Tibial artery (tissue), 4 donors: ENCODE measurements at regions not wholly inside any gene's neighbourhood (a gene's known extent, or its start where the extent isn't known, plus 50 kb on each side); places are given as distances from the start of the nearest gene placed in this dataset.

Source experiments
- DNase-seq, 2 donors: peaks; one replicate each; pipeline ENCODE4 v3.0.0-alpha.2; 2019
- H3K27ac ChIP-seq, 2 donors: fragments of 200-600 bp; sonication (generic) in 1 of 2; 1 replicate in 1 of 2; 2 replicates in 1 of 2; pipeline ENCODE4 v1.5.1; 2018 to 2019; ENCODE audit warnings: mild to moderate bottlenecking in 1 of 2
- H3K27me3 ChIP-seq, 2 donors: fragments of 200-600 bp; sonication (generic) in 1 of 2; one replicate each; pipeline versions ENCODE4 v1.5.1 to v1.6.0; 2016 to 2019
- H3K36me3 ChIP-seq, 3 donors: fragments of 200-600 bp; sonication (generic) in 2 of 3; one replicate each; pipeline ENCODE4 v1.5.1; 2016 to 2019; ENCODE audit warnings: mild to moderate bottlenecking in 2 of 3
- H3K4me1 ChIP-seq, 4 donors: fragments of 200-600 bp; sonication (generic) in 2 of 4; 1 replicate in 3 of 4; 2 replicates in 1 of 4; pipeline ENCODE4 v1.5.1; 2016 to 2019
- H3K4me3 ChIP-seq, 2 donors: fragments of 200-600 bp; sonication (generic) in 1 of 2; 1 replicate in 1 of 2; 2 replicates in 1 of 2; pipeline ENCODE4 v1.5.1; 2018 to 2019; ENCODE audit warnings: mild to moderate bottlenecking in 2 of 2
- H3K9me3 ChIP-seq, 3 donors: fragments of 200-600 bp; sonication (generic) in 1 of 3; one replicate each; pipeline ENCODE4 v1.5.1; 2016 to 2019
- CTCF ChIP-seq, 2 experiments: fragments of 200-600 bp in 1 of 2; fragments of 450-650 bp in 1 of 2; IDR thresholded peaks; one replicate each; pipeline ENCODE4 v1.5.1; 2017 to 2019; ENCODE audit warnings: antibody characterized with exemption in 2 of 2, mild to moderate bottlenecking in 1 of 2, moderate library complexity in 1 of 2
- intact Hi-C: fragments of 100-400 bp; cut with DNase I; formaldehyde crosslinking; loops from one replicate; pipeline ENCODE4 v1.15.0; 2023; ENCODE audit warnings: low total_unique reads

DNA sequence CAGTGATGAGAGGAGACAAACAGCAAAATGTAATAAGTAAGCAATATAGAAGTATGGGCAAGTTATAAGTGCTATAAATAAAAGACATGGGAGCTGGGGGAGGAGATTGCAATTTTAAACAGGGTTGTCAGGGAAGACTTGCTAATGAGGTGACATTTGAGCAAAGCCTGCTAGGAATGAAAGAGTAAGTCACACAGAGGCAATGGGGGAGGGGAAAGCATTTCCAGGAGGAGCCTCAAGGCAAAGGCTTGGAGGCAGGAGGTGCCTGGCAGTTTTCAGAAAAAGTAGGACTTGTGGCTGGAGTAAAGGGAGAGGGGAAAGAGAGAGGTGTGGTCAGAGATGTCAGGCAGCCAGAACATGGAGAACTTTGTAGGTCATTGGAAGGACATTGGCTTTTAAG is 124.4 kb upstream of the NMUR2 start:
- no peaks in the 10 kb centered on the region for H3K36me3 ChIP-seq
- TF ChIP-seq CTCF (IDR thresholded peaks at IDR 0.05) = no peak

GRCh38 chr5:152532714-152533113 is 127.6 kb upstream of the NMUR2 start:
- Histone ChIP-seq H3K9me3 (no peaks in the 10 kb centered on the region), H3K4me3 (no peak overlapping the region), H3K27ac (no peak overlapping the region), H3K4me1 (no peaks in the 10 kb centered on the region), H3K36me3 (no peaks in the 10 kb centered on the region), H3K27me3 (no peaks in the 10 kb centered on the region)
- intact Hi-C loops = no loop called here
- no peak for DNase-seq
- peak; percentile 50 to 75 for TF ChIP-seq CTCF (IDR thresholded peaks at IDR 0.05)

More for the DNA sequence above, 124.4 kb upstream of the NMUR2 start:
- DNase-seq = no peak
- H3K9me3 ChIP-seq = no peaks in the 10 kb centered on the region
- H3K4me1 ChIP-seq = peaks cover 0 to 6% (median 0%) of the 10 kb centered on the region in 4 donors
- no peaks in the 10 kb centered on the region for H3K27me3 ChIP-seq
- no peak overlapping the region for H3K4me3 ChIP-seq
- H3K27ac ChIP-seq = no peak overlapping the region
- intact Hi-C loops = no loop called here

GRCh38 chr5:152534641-152535040 is 129.6 kb upstream of the NMUR2 start:
- H3K36me3 ChIP-seq = no peaks in the 10 kb centered on the region
- H3K4me1 ChIP-seq = no peaks in the 10 kb centered on the region
- intact Hi-C loops = no loop called here
- no peak overlapping the region for H3K27ac ChIP-seq
- TF ChIP-seq CTCF (IDR thresholded peaks at IDR 0.05) = no peak
- no peaks in the 10 kb centered on the region for H3K27me3 ChIP-seq
- DNase-seq = no peak
- H3K9me3 ChIP-seq = no peaks in the 10 kb centered on the region
- H3K4me3 ChIP-seq = no peak overlapping the region

DNA sequence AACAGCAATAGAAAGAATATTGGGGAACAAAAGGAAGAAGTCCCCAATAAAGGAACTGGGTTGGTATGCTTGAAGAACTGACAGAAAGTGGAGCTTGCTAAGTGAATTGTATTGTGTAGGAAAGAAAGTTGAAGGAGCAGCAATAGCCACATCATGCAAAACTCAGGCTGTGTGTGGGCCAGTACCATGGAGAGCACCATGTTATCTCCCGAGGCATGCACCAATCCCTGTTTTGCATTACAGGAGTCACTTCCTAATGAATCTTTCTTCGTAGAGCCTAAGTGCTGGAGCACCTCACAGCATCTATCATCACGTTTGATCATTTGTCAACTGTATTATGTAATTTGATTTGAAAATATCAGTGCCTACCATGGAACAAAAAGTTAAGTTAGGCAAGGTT is 137.7 kb upstream of the NMUR2 start:
- Histone ChIP-seq H3K9me3 (no peaks in the 10 kb centered on the region), H3K27ac (no peak overlapping the region), H3K4me3 (no peak overlapping the region), H3K4me1 (no peaks in the 10 kb centered on the region), H3K36me3 (no peaks in the 10 kb centered on the region), H3K27me3 (no peaks in the 10 kb centered on the region)
- no peak for TF ChIP-seq CTCF (IDR thresholded peaks at IDR 0.05)
- intact Hi-C loops = no loop called here
- no peak for DNase-seq

DNA sequence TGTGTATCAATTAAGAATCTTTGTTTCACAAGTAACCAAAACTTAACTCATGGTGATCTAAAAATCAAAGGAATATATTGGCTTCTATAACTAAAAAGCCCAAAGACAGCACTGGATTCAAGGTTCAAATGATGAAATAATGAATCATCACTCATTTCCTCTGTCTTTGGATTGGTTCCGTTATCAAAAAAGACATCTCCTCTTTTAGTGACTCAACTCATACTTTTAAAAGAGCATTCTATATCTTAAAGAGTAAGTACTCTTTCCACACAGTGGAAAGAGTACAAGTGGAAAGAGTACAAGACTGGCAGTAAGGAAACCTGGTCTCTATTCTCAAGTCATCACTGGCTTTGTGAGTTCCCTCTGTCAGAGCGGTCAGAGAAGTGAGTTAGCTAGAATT is 141.4 kb upstream of the NMUR2 start:
- H3K4me1 ChIP-seq = no peaks in the 10 kb centered on the region
- no peaks in the 10 kb centered on the region for H3K36me3 ChIP-seq
- no peaks in the 10 kb centered on the region for H3K9me3 ChIP-seq
- H3K27ac ChIP-seq = no peak overlapping the region
- DNase-seq = no peak
- no peak overlapping the region for H3K4me3 ChIP-seq
- TF ChIP-seq CTCF (IDR thresholded peaks at IDR 0.05) = no peak
- intact Hi-C loops = no loop called here
- no peaks in the 10 kb centered on the region for H3K27me3 ChIP-seq

GRCh38 chr5:152547202-152547601 is 142.1 kb upstream of the NMUR2 start:
- Histone ChIP-seq H3K4me1 (no peaks in the 10 kb centered on the region), H3K4me3 (no peak overlapping the region), H3K27ac (no peak overlapping the region), H3K27me3 (no peaks in the 10 kb centered on the region), H3K36me3 (no peaks in the 10 kb centered on the region), H3K9me3 (no peaks in the 10 kb centered on the region)
- no peak for DNase-seq
- no peak for TF ChIP-seq CTCF (IDR thresholded peaks at IDR 0.05)
- intact Hi-C loops = no loop called here
